ENCODE measurements at regions not wholly inside any gene's neighbourhood (a gene's known extent, or its start where the extent isn't known, plus 50 kb on each side); places are given as distances from the start of the nearest gene placed in this dataset.

- WGBS (ENCODE audit: insufficient coverage, low coverage, missing lambda C conversion rate): 4% methylated on average over 5 of the region's 5 CpGs
- no peak for ATAC-seq
Observed at GRCh38 chr5:3377831-3378230, 217.8 kb upstream of the IRX1 start.

More at GRCh38 chr5:3377831-3378230, 217.8 kb upstream of the IRX1 start:
- Histone ChIP-seq H3K9me3 (replicated peaks; ENCODE audit: control insufficient read depth, insufficient read depth, low read depth, low read length) (0 out of 2 replicates have a peak, but pooled peaks cover 4% of the 10 kb centered on the region), H3K4me1 (replicated peaks in 1 of 2; ENCODE audit: control insufficient read depth in 2 of 2, insufficient read depth in 2 of 2, low read length in 2 of 2) (no peaks in the 10 kb centered on the region), H3K4me2 (ENCODE audit: insufficient read depth, low read length) (no peak overlapping the region), H3K9ac (ENCODE audit: insufficient read depth in 1 of 2, low read depth in 2 of 2, low read length in 2 of 2) (no peak overlapping the region), H3K4me3 (no peak overlapping the region), H3K27me3 (ENCODE audit: control insufficient read depth in 2 of 2, insufficient read depth in 2 of 2, low read length in 2 of 2) (peaks cover 1 to 10% of the 10 kb centered on the region in 2 experiments; a peak in 2 of 5 replicates), H2AFZ (ENCODE audit: low read depth, low read length) (no peak overlapping the region), H4K20me1 (replicated peaks; ENCODE audit: control insufficient read depth, insufficient read depth, low read length) (no peaks in the 10 kb centered on the region), H3K9me1 (ENCODE audit: control insufficient read depth, insufficient read depth, low read length) (no peaks in the 10 kb centered on the region), H3K79me2 (ENCODE audit: control insufficient read depth, insufficient read depth, low read length) (no peaks in the 10 kb centered on the region), H3K27ac (ENCODE audit: extremely low read depth, low read depth, low read length) (no peak overlapping the region), H3K36me3 (ENCODE audit: control insufficient read depth, insufficient read depth, low read length) (no peaks in the 10 kb centered on the region)
- ChIA-PET CTCF (ENCODE audit: low intra/inter-chr PET ratio) (no interaction called here), POLR2A (no interaction called here)
- intact Hi-C loops (cut with micrococcal nuclease) (no loop called here), in situ Hi-C loops (cut with MboI) (no loop called here)
- DNase-seq (ENCODE audit: extremely low read depth in 1 of 4, low spot score in 3 of 4) (no peak), FAIRE-seq (no peak)
- no peak for TF ChIP-seq TRIM25 (IDR thresholded peaks at IDR 0.05; ENCODE audit: borderline replicate concordance)
- TF ChIP-seq RBM34 (IDR thresholded peaks at IDR 0.05; ENCODE audit: borderline replicate concordance, insufficient read depth, low read length): no peak
- BruUV-seq (replicated peaks): no TSS peak
